Neural crest cell (in vitro differentiated cells): ENCODE measurements at regions not wholly inside any gene's neighbourhood (a gene's known extent, or its start where the extent isn't known, plus 50 kb on each side); places are given as distances from the start of the nearest gene placed in this dataset.

Experiments
- DNase-seq: peaks from one replicate; pipeline ENCODE4 v3.0.0; 2021; ENCODE audit warnings: low read depth, mixed read lengths, low spot score
- H3K27ac Mint-ChIP-seq: one replicate; pipeline ENCODE4 v1.8.0; 2021; ENCODE audit warnings: mild to moderate bottlenecking, mixed read lengths; ENCODE audit not compliant: unreplicated experiment
- H3K27me3 Mint-ChIP-seq: 2 replicates; pipeline ENCODE4 v1.8.0; 2021; ENCODE audit warnings: low read depth, mild to moderate bottlenecking, mixed read lengths
- H3K36me3 Mint-ChIP-seq: 2 replicates; pipeline ENCODE4 v1.8.0; 2021; ENCODE audit warnings: low read depth, mild to moderate bottlenecking, mixed read lengths
- H3K4me1 Mint-ChIP-seq: 2 replicates; pipeline ENCODE4 v1.8.0; 2021; ENCODE audit warnings: mixed read lengths
- H3K4me3 Mint-ChIP-seq: one replicate; pipeline ENCODE4 v1.8.0; 2021; ENCODE audit warnings: mild to moderate bottlenecking, mixed read lengths
- H3K9me3 Mint-ChIP-seq: 2 replicates; pipeline ENCODE4 v1.8.0; 2021; ENCODE audit warnings: mixed read lengths
- CTCF ChIP-seq: fragments of 200-600 bp; sonication (generic); conservative IDR thresholded peaks from 2 replicates; pipeline ENCODE4 v1.5.0; 2021; ENCODE audit warnings: antibody characterized with exemption, mild to moderate bottlenecking

- DNase-seq = no peak
- no peak for TF ChIP-seq CTCF
- H3K9me3 Mint-ChIP-seq = no peaks in the 10 kb centered on the region
- no peak overlapping the region for H3K27ac Mint-ChIP-seq
- no peaks in the 10 kb centered on the region for H3K27me3 Mint-ChIP-seq
- H3K36me3 Mint-ChIP-seq = no peaks in the 10 kb centered on the region
- H3K4me1 Mint-ChIP-seq = no peaks in the 10 kb centered on the region
- H3K4me3 Mint-ChIP-seq = no peak overlapping the region
Observed at GRCh38 chr5:29170599-29170998, 2022.9 kb upstream of the CDH6 start.

- H3K4me1 Mint-ChIP-seq = no peaks in the 10 kb centered on the region
- H3K27ac Mint-ChIP-seq = no peak overlapping the region
- no peak for DNase-seq
- no peaks in the 10 kb centered on the region for H3K27me3 Mint-ChIP-seq
- no peaks in the 10 kb centered on the region for H3K36me3 Mint-ChIP-seq
- no peak overlapping the region for H3K4me3 Mint-ChIP-seq
- no peak for TF ChIP-seq CTCF
- no peaks in the 10 kb centered on the region for H3K9me3 Mint-ChIP-seq
Observed at GRCh38 chr5:29169886-29170285, 2023.6 kb upstream of the CDH6 start.

GRCh38 chr5:29162297-29162696 lies 2031.2 kb upstream of the CDH6 start:
- no peaks in the 10 kb centered on the region for H3K27me3 Mint-ChIP-seq

GRCh38 chr5:29161399-29162291 lies 2031.8 kb upstream of the CDH6 start:
- H3K27me3 Mint-ChIP-seq = no peaks in the 10 kb centered on the region
- peak overlapping the region; percentile 49 for H3K4me3 Mint-ChIP-seq
- no peak for TF ChIP-seq CTCF
- H3K9me3 Mint-ChIP-seq = no peaks in the 10 kb centered on the region
- no peak for DNase-seq
- peaks cover 15% of the 10 kb centered on the region for H3K4me1 Mint-ChIP-seq
- peak overlapping the region; percentile 63 for H3K27ac Mint-ChIP-seq
- no peaks in the 10 kb centered on the region for H3K36me3 Mint-ChIP-seq

More at GRCh38 chr5:29162297-29162696, 2031.2 kb upstream of the CDH6 start:
- no peaks in the 10 kb centered on the region for H3K9me3 Mint-ChIP-seq
- H3K4me1 Mint-ChIP-seq = peaks cover 15% of the 10 kb centered on the region
- H3K4me3 Mint-ChIP-seq = peak overlapping the region; percentile 49
- no peaks in the 10 kb centered on the region for H3K36me3 Mint-ChIP-seq
- TF ChIP-seq CTCF = no peak
- H3K27ac Mint-ChIP-seq = peak overlapping the region; percentile 63
- no peak for DNase-seq

GRCh38 chr5:29157975-29158374 lies 2035.5 kb upstream of the CDH6 start:
- H3K27me3 Mint-ChIP-seq = no peaks in the 10 kb centered on the region
- no peak for TF ChIP-seq CTCF
- H3K9me3 Mint-ChIP-seq = no peaks in the 10 kb centered on the region
- H3K27ac Mint-ChIP-seq = no peak overlapping the region
- no peaks in the 10 kb centered on the region for H3K36me3 Mint-ChIP-seq
- H3K4me3 Mint-ChIP-seq = no peak overlapping the region
- no peak for DNase-seq
- peaks cover 18% of the 10 kb centered on the region for H3K4me1 Mint-ChIP-seq
